GM18502 (cell line): ENCODE measurements at regions not wholly inside any gene's neighbourhood (a gene's known extent, or its start where the extent isn't known, plus 50 kb on each side); places are given as distances from the start of the nearest gene placed in this dataset.

Experiments used
- ATAC-seq: cut with Tn5 transposase; IDR thresholded peaks from one replicate; pipeline ENCODE4 v1.9.1; 2021; ENCODE audit warnings: mild to moderate bottlenecking; ENCODE audit not compliant: unreplicated experiment, poor library complexity

- no peak for ATAC-seq
Observed at GRCh38 chr9:107386396-107386795, 103.2 kb downstream of the KLF4 start.
